ENCODE measurements at regions not wholly inside any gene's neighbourhood (a gene's known extent, or its start where the extent isn't known, plus 50 kb on each side); places are given as distances from the start of the nearest gene placed in this dataset.

DNA sequence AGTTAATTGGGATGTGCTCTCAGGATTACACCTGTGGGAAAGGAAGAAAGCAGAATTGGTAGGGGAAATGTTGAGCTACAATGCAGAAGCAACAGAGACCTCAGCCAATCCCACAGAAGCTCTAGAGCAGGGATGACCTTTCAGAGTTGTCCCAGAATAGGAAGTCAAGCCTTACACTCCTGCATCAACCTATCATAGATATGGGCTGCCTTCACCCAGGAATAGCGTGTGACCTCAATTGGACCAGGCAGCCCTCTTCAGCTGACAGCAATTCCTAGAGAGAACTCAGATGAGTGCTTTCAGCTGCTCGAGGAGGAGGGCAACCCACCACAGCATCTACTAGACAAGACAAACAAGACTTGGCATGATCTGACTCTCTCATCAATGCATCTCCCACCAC lies 189.7 kb downstream of the TMEM132E start:
- H3K27ac ChIP-seq (ENCODE audit: low read depth, low read length, poor library complexity, severe bottlenecking) = no peak overlapping the region
- peaks cover 3% of the 10 kb centered on the region for H3K27me3 ChIP-seq (replicated peaks; ENCODE audit: insufficient read depth, low read depth, low read length, poor library complexity)
- H3K4me1 ChIP-seq (ENCODE audit: insufficient read depth, low read length, poor library complexity, severe bottlenecking) = no peaks in the 10 kb centered on the region
- ChIA-PET POLR2A (ENCODE audit: low non-redundant PET) (no interaction called here), CTCF (no interaction called here)
- H3K9me3 ChIP-seq (ENCODE audit: low read depth, low read length, poor library complexity, severe bottlenecking) = no peaks in the 10 kb centered on the region
- no TSS peak for BruUV-seq (replicated peaks)
- no peak for DNase-seq (ENCODE audit: low spot score)
- intact Hi-C loops (cut with micrococcal nuclease; ENCODE audit: unreplicated experiment) = no loop called here
- no peak for TF ChIP-seq EZH2 (IDR thresholded peaks at IDR 0.05; ENCODE audit: borderline replicate concordance, low read depth, low read length, poor library complexity, severe bottlenecking)
- TF ChIP-seq CTCF (conservative IDR thresholded peaks at IDR 0.05; ENCODE audit: low read depth, low read length) = no peak
- no peak overlapping the region for H3K4me3 ChIP-seq (ENCODE audit: low read depth, low read length, poor library complexity, severe bottlenecking)
- H3K36me3 ChIP-seq (ENCODE audit: insufficient read depth, low read length, poor library complexity, severe bottlenecking) = no peaks in the 10 kb centered on the region

DNA sequence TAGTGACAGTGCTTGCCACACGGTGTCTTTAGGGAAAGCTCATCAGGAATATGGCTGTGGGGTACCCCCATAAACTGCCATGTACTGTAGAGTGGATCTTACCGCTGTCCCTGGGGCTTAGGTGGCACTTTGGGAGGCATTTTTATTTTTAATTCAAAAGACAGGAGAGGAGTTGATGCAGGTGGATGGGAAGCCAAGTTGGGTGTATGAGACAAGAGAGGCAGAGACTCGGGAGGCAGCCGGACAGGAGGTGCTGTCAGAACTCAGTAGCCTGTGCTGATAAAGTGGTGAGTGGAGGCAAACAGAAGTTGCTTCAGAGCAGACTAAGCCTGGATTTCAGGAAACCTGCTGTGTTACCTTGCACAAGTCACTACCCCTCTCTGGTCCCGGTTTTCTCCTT lies 185.9 kb downstream of the TMEM132E start:
- Histone ChIP-seq H3K4me3 (ENCODE audit: low read depth, low read length, poor library complexity, severe bottlenecking) (no peak overlapping the region), H3K9me3 (ENCODE audit: low read depth, low read length, poor library complexity, severe bottlenecking) (no peaks in the 10 kb centered on the region), H3K27ac (ENCODE audit: low read depth, low read length, poor library complexity, severe bottlenecking) (no peak overlapping the region), H3K4me1 (ENCODE audit: insufficient read depth, low read length, poor library complexity, severe bottlenecking) (no peaks in the 10 kb centered on the region), H3K36me3 (ENCODE audit: insufficient read depth, low read length, poor library complexity, severe bottlenecking) (no peaks in the 10 kb centered on the region), H3K27me3 (replicated peaks; ENCODE audit: insufficient read depth, low read depth, low read length, poor library complexity) (no peaks in the 10 kb centered on the region)
- no peak for DNase-seq (ENCODE audit: low spot score)
- no peak for TF ChIP-seq CTCF (conservative IDR thresholded peaks at IDR 0.05; ENCODE audit: low read depth, low read length)
- TF ChIP-seq EZH2 (IDR thresholded peaks at IDR 0.05; ENCODE audit: borderline replicate concordance, low read depth, low read length, poor library complexity, severe bottlenecking) = no peak
- BruUV-seq (replicated peaks) = no TSS peak
- ChIA-PET POLR2A (ENCODE audit: low non-redundant PET) (no interaction called here), CTCF (no interaction called here)
- intact Hi-C loops (cut with micrococcal nuclease; ENCODE audit: unreplicated experiment) = no loop called here

- no TSS peak for BruUV-seq (replicated peaks)
- no peak for DNase-seq (ENCODE audit: low spot score)
- Histone ChIP-seq H3K4me3 (ENCODE audit: low read depth, low read length, poor library complexity, severe bottlenecking) (no peak overlapping the region), H3K4me1 (ENCODE audit: insufficient read depth, low read length, poor library complexity, severe bottlenecking) (no peaks in the 10 kb centered on the region), H3K36me3 (ENCODE audit: insufficient read depth, low read length, poor library complexity, severe bottlenecking) (no peaks in the 10 kb centered on the region), H3K27ac (ENCODE audit: low read depth, low read length, poor library complexity, severe bottlenecking) (no peak overlapping the region), H3K27me3 (replicated peaks; ENCODE audit: insufficient read depth, low read depth, low read length, poor library complexity) (no peaks in the 10 kb centered on the region), H3K9me3 (ENCODE audit: low read depth, low read length, poor library complexity, severe bottlenecking) (no peaks in the 10 kb centered on the region)
- ChIA-PET POLR2A (ENCODE audit: low non-redundant PET) (no interaction called here), CTCF (no interaction called here)
- intact Hi-C loops (cut with micrococcal nuclease; ENCODE audit: unreplicated experiment) = no loop called here
- TF ChIP-seq EZH2 (IDR thresholded peaks at IDR 0.05; ENCODE audit: borderline replicate concordance, low read depth, low read length, poor library complexity, severe bottlenecking) (no peak), CTCF (conservative IDR thresholded peaks at IDR 0.05; ENCODE audit: low read depth, low read length) (no peak)
These were observed 185.3 kb downstream of the TMEM132E start for GRCh38 chr17:34764716-34765115.

Data from A673 (cell line).